ENCODE measurements at regions not wholly inside any gene's neighbourhood (a gene's known extent, or its start where the extent isn't known, plus 50 kb on each side); places are given as distances from the start of the nearest gene placed in this dataset.
"Not testable (repeated sequence)": the region's sequence is repeated elsewhere in the genome, so short reads cannot be mapped to it uniquely, and the experiment has no call there.

DNA sequence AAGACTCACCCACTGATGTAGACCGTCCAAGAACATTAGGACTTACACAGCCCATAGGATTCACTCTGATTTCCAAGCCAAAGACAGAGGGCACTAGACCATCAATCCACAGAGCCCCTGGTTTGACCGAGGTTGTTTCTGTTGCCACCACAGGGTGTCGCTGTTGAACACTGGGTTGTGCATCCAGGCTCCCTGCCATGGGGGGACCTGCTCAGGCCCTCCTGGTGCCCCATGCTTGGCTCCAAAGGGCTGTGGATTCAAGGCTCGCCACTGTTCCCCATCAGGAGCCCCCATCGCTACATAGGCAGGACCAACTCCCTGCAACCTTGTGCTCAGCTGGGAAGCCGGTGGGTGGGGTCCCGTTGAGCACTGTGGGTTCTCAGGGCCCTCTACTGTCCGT is 128.0 kb upstream of the ANO1 start:
- Histone ChIP-seq H3K27me3 (ENCODE audit: insufficient read depth, low read length, poor library complexity, severe bottlenecking) (no peaks in the 10 kb centered on the region), H4K20me1 (ENCODE audit: insufficient read depth, low read length, poor library complexity, severe bottlenecking) (no peaks in the 10 kb centered on the region), H3K9ac (ENCODE audit: low read depth, low read length, poor library complexity, severe bottlenecking) (no peak overlapping the region), H3K4me1 (ENCODE audit: insufficient read depth, low read length, poor library complexity, severe bottlenecking) (no peaks in the 10 kb centered on the region), H3K9me3 (ENCODE audit: insufficient read depth, low read depth, low read length) (no peaks in the 10 kb centered on the region), H3K9me2 (replicated peaks; ENCODE audit: low read depth, low read length) (no peaks in the 10 kb centered on the region), H3K79me2 (ENCODE audit: insufficient read depth, low read length) (no peaks in the 10 kb centered on the region), H3F3A (ENCODE audit: low read depth) (no peaks in the 10 kb centered on the region), H3K4me3 (ENCODE audit: low read length, poor library complexity, severe bottlenecking) (no peak overlapping the region), H3K36me3 (ENCODE audit: insufficient read depth, low read length) (no peaks in the 10 kb centered on the region), H2AFZ (ENCODE audit: low read length) (no peak overlapping the region), H3K4me2 (ENCODE audit: low read depth, low read length, poor library complexity, severe bottlenecking) (no peak overlapping the region)
- TF ChIP-seq, protein P1, sequence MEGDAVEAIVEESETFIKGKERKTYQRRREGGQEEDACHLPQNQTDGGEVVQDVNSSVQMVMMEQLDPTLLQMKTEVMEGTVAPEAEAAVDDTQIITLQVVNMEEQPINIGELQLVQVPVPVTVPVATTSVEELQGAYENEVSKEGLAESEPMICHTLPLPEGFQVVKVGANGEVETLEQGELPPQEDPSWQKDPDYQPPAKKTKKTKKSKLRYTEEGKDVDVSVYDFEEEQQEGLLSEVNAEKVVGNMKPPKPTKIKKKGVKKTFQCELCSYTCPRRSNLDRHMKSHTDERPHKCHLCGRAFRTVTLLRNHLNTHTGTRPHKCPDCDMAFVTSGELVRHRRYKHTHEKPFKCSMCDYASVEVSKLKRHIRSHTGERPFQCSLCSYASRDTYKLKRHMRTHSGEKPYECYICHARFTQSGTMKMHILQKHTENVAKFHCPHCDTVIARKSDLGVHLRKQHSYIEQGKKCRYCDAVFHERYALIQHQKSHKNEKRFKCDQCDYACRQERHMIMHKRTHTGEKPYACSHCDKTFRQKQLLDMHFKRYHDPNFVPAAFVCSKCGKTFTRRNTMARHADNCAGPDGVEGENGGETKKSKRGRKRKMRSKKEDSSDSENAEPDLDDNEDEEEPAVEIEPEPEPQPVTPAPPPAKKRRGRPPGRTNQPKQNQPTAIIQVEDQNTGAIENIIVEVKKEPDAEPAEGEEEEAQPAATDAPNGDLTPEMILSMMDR (conservative IDR thresholded peaks at IDR 0.05; ENCODE audit: low read length): peak; percentile 97
- TF ChIP-seq EZH2phosphoT487 (IDR thresholded peaks at IDR 0.05; ENCODE audit: borderline replicate concordance): no peak

DNA sequence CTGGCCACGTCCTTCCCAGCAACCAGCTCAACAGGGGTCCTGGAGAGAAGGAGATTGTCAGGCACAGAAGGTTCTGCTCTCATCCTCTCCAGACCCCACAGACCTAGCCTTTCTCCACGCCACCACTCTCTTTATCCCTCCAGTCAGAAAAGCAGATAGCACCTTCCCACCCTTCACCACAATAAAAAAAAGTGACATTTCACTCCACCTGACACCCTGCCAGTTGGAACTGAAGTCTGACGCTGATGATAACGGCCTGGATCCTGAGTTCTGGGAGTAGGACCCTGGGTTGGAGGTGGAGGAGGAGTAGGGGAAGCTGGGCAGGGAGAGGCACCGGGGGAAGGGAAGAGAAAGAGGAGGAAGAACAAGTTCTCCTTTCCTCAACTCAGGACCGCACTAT is 127.5 kb upstream of the ANO1 start:
- H3K4me2 ChIP-seq (ENCODE audit: low read depth, low read length, poor library complexity, severe bottlenecking): no peak overlapping the region
- no peaks in the 10 kb centered on the region for H3K27me3 ChIP-seq (ENCODE audit: insufficient read depth, low read length, poor library complexity, severe bottlenecking)
- H2AFZ ChIP-seq (ENCODE audit: low read length): no peak overlapping the region
- H3K9me3 ChIP-seq (ENCODE audit: insufficient read depth, low read depth, low read length): no peaks in the 10 kb centered on the region
- H3K4me3 ChIP-seq (ENCODE audit: low read length, poor library complexity, severe bottlenecking): no peak overlapping the region
- TF ChIP-seq EZH2phosphoT487 (IDR thresholded peaks at IDR 0.05; ENCODE audit: borderline replicate concordance): no peak
- TF ChIP-seq, protein P1 (conservative IDR thresholded peaks at IDR 0.05; ENCODE audit: low read length): no peak
- H3K36me3 ChIP-seq (ENCODE audit: insufficient read depth, low read length): no peaks in the 10 kb centered on the region
- no peaks in the 10 kb centered on the region for H3F3A ChIP-seq (ENCODE audit: low read depth)
- H3K9ac ChIP-seq (ENCODE audit: low read depth, low read length, poor library complexity, severe bottlenecking): no peak overlapping the region
- H3K9me2 ChIP-seq (replicated peaks; ENCODE audit: low read depth, low read length): no peaks in the 10 kb centered on the region
- no peaks in the 10 kb centered on the region for H3K79me2 ChIP-seq (ENCODE audit: insufficient read depth, low read length)
- H4K20me1 ChIP-seq (ENCODE audit: insufficient read depth, low read length, poor library complexity, severe bottlenecking): no peaks in the 10 kb centered on the region
- no peaks in the 10 kb centered on the region for H3K4me1 ChIP-seq (ENCODE audit: insufficient read depth, low read length, poor library complexity, severe bottlenecking)

DNA sequence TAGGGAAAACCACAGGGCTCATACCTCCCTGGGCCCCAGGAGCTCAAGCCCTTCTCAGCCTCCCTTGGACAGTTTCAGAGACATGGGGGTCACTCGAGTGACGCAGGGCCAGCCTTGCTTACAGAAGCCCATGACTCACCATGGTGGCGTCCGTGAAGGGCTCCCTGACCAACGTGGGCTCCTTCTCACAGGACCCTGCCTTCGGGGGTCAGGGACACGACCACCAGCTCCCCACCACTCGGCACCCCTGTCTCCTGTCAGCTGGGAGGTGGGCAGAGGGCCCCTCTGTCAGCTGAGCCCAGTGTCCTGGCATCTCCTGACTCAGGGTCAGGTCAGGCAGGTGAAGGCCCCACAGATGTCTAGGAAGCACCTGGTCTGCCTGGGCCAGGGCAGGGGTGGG is 126.3 kb upstream of the ANO1 start:
- H3K4me2 ChIP-seq (ENCODE audit: low read depth, low read length, poor library complexity, severe bottlenecking): no peak overlapping the region
- no peaks in the 10 kb centered on the region for H3F3A ChIP-seq (ENCODE audit: low read depth)
- H3K4me3 ChIP-seq (ENCODE audit: low read length, poor library complexity, severe bottlenecking): no peak overlapping the region
- H4K20me1 ChIP-seq (ENCODE audit: insufficient read depth, low read length, poor library complexity, severe bottlenecking): no peaks in the 10 kb centered on the region
- no peaks in the 10 kb centered on the region for H3K79me2 ChIP-seq (ENCODE audit: insufficient read depth, low read length)
- H2AFZ ChIP-seq (ENCODE audit: low read length): no peak overlapping the region
- no peaks in the 10 kb centered on the region for H3K9me3 ChIP-seq (ENCODE audit: insufficient read depth, low read depth, low read length)
- no peaks in the 10 kb centered on the region for H3K4me1 ChIP-seq (ENCODE audit: insufficient read depth, low read length, poor library complexity, severe bottlenecking)
- TF ChIP-seq, protein P1 (conservative IDR thresholded peaks at IDR 0.05; ENCODE audit: low read length): no peak
- TF ChIP-seq EZH2phosphoT487 (IDR thresholded peaks at IDR 0.05; ENCODE audit: borderline replicate concordance): no peak
- no peaks in the 10 kb centered on the region for H3K36me3 ChIP-seq (ENCODE audit: insufficient read depth, low read length)
- no peaks in the 10 kb centered on the region for H3K27me3 ChIP-seq (ENCODE audit: insufficient read depth, low read length, poor library complexity, severe bottlenecking)
- no peak overlapping the region for H3K9ac ChIP-seq (ENCODE audit: low read depth, low read length, poor library complexity, severe bottlenecking)
- no peaks in the 10 kb centered on the region for H3K9me2 ChIP-seq (replicated peaks; ENCODE audit: low read depth, low read length)

DNA sequence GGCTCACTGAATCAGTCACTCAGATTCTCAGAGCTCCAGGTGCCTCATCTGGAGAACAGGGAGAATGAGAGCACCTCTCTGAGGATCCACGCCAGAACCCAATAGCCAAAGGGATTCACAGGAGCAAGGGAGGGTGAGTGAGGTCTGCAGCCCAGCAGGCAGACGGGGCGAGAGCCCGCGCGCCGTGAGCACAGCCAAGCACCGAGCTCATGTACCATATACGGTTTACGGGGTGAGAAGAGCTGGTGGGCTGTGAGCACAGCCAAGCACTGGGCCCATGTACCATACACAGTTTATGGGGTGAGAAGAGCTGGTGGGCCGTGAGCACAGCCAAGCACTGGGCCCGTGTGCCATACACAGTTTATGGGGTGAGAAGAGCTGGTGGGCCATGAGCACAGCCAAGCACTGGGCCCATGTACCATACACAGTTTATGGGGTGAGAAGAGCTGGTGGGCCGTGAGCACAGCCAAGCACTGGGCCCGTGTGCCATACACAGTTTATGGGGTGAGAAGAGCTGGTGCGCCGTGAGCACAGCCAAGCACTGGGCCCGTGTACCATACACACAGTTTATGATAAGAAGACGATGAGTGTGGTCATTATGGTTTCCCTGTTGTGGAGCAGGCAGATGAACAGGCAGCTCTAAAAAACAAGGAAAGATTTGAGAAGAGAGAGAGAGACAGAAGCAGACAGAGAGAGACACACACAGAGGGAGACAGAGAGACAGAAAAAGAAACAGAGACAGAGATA is 125.7 kb upstream of the ANO1 start:
- not testable (repeated sequence) for H3K9ac ChIP-seq (ENCODE audit: low read depth, low read length, poor library complexity, severe bottlenecking); H3K36me3 ChIP-seq (ENCODE audit: insufficient read depth, low read length); H3K9me3 ChIP-seq (ENCODE audit: insufficient read depth, low read depth, low read length); H3K27me3 ChIP-seq (ENCODE audit: insufficient read depth, low read length, poor library complexity, severe bottlenecking); H4K20me1 ChIP-seq (ENCODE audit: insufficient read depth, low read length, poor library complexity, severe bottlenecking); H2AFZ ChIP-seq (ENCODE audit: low read length); H3F3A ChIP-seq (ENCODE audit: low read depth); H3K79me2 ChIP-seq (ENCODE audit: insufficient read depth, low read length); H3K4me2 ChIP-seq (ENCODE audit: low read depth, low read length, poor library complexity, severe bottlenecking); H3K4me1 ChIP-seq (ENCODE audit: insufficient read depth, low read length, poor library complexity, severe bottlenecking); H3K9me2 ChIP-seq (replicated peaks; ENCODE audit: low read depth, low read length); H3K4me3 ChIP-seq (ENCODE audit: low read length, poor library complexity, severe bottlenecking)
